Anterior cingulate cortex (tissue), 58 donors: ENCODE measurements at regions not wholly inside any gene's neighbourhood (a gene's known extent, or its start where the extent isn't known, plus 50 kb on each side); places are given as distances from the start of the nearest gene placed in this dataset.
A peak's percentile ranks its signal among the peaks of the same experiment; 100 is the strongest.

Experiments
- DNase-seq, 58 donors: peaks; one replicate each; lab custom pipeline; 2025; lab: John Stamatoyannopoulos, UW

DNA sequence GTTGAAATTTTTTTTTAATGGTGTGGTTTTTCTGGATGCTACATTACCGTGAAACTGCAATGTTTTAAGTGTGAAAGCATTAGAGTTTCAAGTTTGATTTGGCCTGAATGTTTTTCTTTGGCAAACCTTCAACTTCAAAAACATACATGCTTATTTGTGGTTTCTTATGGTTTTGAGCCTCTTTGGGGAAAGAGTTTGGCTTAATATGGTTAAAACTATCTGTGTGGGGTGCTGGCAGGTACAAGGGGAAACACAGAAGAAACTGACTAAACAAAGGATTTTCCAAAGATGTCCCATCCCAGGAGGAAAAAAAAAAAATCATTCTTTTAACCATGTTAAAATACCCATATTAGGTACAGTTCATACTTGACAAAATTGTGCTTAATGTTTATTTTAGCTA, 121.1 kb downstream of the HGF start:
- no peak for DNase-seq

DNA sequence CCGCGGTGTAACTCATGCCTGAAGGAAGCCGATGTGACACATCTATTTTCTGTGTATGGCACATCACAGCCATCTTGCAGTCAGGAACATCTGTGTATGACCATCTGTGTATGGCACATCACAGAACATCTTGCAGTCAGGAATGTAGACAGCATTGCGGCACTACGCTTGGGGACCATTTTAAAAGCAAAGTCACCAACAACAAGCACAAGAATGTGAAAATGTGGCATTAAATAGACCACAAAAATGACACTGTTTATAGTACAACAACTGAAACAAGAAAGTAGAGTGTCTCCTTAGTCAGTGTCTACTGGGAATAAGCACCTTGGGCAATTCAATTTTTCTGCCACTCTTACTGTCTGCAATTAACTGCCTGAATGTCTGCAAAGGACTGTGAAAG, 124.4 kb downstream of the HGF start:
- no peak for DNase-seq

DNA sequence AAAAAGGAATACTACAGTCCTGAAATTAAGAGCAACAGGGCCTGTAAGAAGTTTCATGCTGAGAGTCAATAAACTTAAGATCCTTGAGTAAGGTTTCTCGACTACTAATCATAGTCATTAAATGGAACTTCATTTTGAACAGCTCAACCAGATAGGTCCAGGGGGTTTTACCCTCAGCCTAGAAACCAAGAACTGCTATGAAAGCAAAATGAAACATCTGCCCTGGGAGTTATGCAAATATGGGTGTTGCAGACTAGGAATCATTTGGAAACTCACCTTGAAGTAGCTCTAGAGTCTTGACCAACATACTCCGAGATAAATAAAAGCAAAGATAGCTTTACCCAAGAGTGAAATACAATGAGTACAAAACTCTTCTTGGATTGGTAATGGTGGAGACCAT, 128.0 kb downstream of the HGF start:
- no peak for DNase-seq

DNA sequence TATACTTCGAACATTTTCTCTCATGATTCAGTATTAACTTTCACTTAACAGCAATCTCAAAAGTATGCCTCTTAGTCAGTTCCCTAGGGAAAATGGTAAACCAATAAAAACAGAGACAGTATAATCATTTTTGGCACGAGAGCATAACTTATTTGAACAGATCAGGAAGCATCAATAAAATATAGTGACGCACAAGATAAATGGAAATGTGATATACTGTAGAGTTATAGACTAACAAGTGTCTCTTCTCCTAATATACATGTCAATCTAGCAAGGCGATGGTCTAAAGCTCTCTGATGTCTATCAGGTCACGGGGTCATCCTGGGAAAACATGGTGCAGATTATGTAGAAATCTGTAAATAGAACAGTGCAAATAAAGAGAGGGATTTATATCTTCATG, 131.6 kb downstream of the HGF start:
- DNase-seq = no peak

DNA sequence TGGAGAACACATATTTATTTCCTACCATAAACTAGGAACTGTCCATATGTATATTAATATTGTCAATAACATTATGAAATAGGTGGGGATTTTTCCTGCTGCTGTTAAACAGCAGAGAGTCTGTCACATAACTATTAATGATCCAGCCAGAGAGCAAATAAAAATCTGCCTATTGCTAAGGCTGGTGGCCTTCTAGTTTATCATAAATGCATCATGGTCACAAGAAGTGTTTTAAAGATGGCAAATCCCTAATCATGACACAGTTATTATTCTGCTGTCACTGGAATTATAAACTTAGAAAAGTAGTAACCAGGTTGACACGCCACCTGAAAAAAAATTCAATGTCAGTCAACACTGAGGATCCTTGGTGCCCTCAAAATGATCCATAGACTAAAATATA, 132.3 kb downstream of the HGF start:
- DNase-seq = no peak

DNA sequence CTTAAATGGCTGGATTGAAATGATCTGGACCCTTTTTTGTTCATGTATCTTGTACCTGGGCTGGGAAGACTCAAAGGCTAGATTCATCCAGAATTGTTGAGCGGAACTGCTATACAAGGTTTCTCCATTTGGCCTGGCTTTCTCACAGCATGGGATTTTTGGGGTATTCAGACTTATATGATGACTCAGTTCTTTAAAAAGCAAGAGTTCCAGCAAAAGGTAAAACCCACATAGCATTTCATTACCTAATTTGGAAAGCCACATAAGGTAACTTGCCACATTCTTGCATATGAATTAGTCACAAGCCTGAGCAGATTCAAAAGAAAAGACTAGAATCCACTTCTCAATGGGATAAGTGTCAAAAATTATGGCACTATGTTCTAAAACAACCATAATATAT, 137.4 kb downstream of the HGF start:
- no peak for DNase-seq

DNA sequence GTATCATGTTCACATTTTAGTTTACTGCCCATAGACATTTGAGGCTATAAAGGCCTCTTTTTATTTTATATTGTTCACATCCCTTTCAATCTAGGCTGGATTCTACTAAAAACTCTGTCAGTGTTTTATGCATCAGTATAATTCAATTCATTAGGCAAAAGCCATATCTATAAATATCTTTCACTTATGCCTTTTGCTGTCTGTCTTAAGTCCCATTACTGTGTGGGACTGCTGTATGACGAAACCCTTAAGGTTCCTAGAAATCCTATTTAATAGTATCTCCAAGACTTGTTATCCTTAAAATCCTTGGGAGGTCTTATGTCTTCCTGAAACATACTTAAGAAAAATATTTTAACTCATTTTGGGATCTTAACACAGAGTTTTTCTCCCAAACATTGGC, 139.2 kb downstream of the HGF start:
- no peak for DNase-seq

DNA sequence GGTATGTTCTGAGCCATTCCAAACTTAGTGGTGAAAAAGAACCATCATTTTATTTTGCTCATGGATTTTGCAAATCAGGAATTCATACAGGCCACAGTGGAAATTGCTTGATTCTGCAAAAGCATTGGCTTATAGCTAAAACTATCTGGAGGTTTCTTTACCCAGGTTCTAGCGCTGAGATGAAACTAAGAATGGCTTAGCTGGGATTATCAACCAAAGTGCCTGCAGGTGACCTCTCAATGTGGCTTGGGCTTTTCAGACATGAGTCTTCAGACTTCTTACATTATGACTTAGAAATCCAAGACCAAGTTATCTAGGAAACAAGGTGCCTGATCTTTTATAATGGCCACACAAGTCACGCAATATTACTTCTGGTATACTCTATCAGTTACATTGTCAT, 140.1 kb downstream of the HGF start:
- no peak for DNase-seq

DNA sequence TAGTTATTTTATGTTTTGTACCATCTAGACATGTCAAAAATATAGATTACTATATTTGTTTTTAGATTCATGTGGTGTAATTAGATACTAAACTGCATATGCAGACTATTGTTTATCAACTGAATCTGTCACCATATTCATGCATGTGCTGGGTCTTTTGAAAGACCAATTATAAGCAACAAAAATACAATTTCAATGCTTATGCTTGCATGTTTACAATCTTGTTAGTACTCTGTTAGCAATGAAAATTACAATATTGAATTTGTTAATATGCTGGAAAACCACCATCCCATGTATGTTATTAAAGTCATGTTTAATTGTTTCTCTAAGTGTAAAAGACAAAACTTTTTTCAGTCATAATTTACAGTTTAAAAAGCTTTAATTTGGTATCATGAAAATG, 140.9 kb downstream of the HGF start:
- DNase-seq = no peak

DNA sequence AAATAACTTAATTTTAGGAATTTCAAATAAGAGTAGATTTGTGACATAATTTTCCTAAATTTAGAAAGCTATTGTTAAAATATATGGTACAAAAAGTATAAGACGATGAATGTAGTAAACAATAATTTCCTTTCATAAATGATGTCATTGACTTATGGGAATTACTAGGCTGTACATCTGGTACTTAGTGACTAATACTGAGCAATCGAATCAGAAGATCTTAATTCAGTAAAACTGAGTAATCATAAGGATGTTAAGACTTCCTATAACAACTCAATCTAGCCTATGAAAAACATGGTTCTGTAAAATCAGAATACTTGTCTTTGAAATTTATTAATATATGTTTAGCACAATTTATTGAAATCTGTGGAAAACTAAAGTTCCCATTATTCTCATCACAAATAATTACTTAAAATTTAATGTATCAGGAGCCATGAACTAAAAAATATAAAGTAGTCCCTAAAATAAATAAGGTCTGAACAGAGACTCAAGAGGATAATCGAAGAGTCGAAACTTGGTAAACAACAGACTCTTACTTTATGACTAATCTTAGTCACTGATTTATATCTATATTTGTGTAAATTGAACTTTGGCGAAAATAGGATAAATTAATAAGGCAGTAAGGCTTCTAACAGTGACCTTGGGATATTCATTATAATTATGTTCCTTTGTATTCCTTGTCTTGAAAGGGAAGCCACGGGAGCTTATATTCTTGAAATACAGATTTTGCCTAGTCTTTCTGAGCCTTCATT, 142.1 kb downstream of the HGF start:
- no peak for DNase-seq

DNA sequence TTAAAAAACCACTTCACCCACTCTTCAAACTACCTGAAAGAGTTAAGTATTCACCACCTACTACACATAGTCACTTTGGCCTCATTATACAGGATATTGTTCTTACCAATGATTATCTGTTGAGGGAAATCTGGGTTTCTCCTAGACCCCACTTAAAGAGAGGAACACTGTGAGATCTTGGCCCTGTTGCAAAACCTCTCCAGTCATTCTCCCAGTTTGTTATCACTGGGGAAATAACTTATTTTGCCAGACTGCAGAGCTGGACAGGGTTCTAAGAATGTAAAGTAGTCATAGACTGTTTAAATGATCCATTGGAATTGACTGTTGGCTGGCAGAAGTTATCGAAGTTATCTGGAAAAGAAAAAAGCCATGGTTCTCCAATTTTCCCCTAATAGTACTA, 143.8 kb downstream of the HGF start:
- DNase-seq = no peak

DNA sequence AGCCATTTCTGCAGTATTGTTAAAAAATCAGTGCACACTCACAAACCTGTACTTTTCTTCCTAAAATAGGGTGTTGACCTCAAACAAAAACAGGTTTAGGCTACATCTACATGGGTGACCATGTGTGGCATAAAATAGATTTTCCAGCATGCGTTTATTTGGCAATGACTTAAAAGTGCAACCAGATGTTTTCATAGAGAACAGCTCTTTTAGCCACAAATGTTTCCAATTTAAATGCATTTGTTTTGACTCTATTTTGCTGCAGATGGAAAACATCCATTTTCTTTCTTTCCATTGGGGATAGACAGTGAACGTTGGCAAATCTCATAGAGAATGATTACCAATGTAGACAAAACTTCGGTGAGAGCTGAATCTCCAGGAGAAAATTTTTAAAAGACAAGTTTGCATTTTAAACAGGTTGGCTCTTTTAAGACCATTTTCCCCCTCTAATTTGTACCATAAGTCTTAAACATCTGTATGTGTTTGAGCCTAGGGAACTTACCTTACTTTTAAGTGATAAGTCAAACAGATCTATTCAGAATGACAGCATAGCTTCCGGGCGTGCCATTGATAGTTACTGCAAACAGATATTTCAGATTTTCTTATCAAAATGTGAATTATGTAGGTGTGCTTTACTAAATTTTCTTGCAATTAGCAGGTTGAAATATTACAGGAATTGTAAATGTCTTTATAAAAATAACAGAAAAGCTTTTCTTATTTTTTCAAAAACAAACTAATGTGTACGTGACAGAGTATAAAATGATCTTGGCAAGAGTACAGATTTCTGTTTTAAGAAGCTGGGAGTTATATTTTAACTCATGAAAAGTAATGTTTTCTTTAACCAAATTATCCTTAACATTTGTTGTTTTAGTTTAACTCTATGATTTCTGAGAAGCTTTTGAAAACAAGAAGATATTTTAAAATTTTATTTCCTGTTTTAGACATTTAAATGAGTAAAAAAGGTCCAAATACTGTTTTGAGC, 144.9 kb downstream of the HGF start:
- DNase-seq = no peak

DNA sequence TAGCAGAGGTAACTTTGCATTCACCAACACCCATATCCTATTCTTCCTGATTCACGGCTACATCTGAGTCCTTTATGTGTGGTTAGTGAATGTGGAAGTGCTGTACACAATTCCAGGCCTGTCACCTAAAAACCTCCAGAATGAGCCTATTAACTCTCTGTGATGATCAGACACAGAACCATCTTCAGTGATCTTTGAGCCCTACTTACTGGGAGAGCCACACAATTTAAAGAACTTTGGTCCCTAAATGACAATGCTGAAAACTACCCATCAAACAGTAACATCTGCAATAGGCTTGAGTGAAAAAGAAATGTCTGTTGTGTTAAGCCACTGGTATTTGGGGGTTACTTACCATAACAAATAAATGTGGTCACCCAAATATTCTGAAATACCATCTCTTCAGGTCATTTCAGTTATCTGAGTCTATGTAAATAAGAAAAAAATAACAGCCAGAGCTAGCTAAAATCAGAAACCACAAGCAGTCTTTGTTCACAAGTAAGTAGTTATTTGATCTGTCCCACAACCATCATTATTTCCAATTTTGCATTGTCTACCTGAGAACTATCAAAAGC, 145.7 kb downstream of the HGF start:
- DNase-seq = no peak

DNA sequence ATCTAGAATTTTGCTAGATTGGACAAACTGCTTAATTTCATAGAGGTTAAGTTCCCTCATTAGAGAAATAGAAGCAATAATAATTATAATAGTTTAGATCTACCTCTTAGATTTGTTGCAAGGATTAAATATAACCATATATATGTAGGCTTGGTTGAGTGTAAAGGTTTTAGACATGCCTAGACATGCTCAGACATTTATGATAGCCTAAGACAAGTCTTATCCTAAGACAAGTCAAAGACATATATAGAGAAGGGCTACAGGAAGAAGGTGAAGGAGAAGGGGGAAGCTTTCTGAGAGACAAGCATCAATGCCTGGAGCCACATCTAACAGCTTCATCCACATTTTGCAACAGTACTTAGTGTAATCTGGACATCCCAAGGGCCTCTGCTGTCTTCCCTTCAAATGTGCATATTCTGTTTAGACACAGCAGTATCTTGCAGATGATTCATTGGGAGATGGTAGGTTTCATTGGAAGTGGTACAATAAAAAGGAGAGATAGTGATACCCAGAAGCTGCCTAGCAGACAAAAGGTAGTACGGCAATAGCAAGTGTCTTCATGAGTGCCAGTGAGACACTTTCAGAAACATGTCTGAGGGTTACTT, 146.5 kb downstream of the HGF start:
- no peak for DNase-seq

DNA sequence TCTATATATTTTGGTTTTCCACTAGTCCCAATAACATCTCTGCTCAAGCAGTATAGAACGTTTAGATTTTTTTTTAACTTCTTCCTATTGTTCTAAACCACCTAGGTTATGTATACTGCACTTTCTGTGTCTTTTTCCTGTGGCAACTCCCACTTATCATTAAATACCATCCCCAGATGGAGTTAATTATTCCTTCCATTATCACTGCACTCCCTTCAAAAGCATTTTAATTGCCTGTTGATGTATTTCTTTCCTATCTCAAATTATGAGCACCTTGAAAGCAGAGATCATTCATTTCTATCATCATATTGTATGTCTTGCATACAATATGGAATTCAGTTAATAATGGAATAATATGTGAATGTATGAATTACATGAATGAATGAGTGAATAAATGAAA, 148.0 kb downstream of the HGF start:
- no peak for DNase-seq

DNA sequence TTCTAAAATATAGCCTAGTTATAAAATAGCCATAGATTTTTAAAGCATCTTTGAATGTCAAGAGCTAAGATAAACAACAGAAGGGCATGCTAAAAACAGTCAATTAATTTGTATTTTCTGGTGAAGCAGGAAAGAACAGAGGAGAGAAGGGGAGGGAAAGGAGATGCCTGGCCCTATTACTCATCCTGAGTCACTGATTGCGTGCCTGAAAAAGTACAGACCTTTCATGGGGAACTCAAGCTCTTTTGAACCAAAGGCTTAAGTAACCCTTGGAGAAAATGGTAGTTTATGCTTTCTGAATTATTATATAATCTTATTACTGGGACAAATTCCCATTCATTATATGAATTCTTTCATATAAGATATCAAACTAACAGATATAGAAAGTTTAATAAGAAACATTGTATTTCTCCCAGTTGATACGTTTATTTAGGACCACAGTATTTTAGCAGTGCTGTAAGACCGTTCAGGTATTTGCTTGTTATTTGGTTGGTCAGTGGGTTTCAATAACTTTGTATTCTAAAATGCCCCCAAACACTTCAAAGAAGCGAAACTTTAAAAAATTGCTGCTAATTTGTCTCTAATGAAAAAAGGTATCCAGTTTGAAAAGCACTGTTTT, 151.3 kb downstream of the HGF start:
- DNase-seq = no peak

DNA sequence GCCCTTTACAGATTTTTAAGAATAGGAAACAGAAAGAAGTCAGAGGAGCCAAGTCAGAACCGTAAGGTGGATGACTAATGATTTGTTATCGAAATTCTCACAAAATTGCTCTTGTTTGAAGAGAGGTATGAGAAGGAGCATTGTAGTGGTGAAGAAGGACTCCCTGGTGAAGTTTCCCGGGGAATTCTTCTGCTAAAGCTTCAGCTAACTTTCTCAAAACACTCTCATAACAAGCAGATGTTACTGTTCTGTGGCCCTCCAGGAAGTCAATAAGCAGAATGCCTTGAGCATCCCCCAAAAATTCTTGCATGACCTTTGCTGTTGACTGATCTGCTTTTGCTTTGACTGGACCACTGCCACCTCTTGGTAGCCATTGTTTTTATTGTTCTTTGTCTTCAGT, 152.9 kb downstream of the HGF start:
- no peak for DNase-seq

DNA sequence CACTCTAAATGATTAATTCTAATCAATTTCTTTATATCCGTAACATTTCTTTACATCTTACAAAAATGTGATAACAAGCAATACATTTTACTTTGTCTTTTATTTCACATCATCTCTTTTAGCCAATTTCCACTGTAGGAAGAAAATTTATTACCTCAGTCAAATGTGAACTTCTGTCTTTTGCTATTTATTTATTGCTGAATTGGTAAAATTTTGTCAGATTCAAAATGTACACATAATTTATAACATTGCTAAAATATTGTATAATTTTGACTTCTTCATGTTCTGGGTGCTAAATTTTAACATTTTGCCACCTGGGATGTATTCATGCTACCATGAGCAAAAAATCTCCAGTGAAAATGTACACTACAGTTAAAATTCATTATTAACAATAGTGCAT, 158.0 kb downstream of the HGF start:
- no peak for DNase-seq

DNA sequence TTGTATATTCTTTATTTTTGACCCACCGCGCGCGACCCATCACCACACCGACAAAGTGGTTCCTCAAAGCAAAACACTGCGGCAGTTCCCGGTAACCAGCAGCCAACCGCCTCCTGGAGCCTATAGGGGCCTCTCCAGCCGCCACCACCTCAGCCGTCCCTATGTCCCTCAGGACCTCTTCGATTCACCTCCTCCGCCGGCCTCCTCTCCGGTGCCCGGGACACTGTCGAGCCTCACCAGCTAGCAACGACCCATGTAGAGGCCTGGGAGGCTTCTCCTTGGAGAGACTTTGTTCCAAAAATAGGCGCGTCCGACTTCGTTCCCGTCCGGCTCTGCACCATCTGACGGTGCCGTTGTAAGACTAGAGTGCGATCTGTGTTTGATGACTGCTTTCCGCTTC, 158.8 kb downstream of the HGF start:
- peak in 2 of 58 donors; percentile 0 to 1 for DNase-seq

DNA sequence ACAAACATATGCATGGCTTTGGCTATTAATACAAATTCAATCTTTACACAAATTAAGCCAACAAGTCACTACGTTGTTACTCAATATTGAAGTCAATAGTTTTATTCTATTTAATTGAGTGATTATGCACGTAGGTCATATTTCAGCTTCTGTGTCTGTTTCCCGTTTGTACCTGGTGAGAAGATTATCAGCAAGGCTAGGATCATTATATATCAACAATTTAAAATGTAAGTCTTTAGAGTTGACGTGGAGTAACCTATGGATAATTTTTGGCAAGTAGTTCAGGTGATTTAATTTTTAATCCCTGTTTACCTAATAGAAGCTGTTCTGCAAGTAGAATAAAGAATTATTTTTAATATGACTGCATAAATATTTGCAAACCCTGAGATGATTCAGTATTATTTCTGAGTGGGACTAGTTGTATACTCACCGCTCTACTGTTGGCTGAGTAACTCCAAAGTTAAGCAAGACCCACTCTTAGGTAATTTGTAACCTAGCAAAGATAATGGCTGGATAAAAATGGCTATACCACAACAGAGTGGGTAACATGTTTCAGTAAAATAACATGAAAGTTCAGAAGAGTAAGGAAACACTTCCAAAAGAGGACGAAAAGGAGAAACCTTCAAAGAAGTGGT, 161.0 kb downstream of the HGF start:
- DNase-seq = no peak
